ENCODE measurements at regions not wholly inside any gene's neighbourhood (a gene's known extent, or its start where the extent isn't known, plus 50 kb on each side); places are given as distances from the start of the nearest gene placed in this dataset.
"Not testable (repeated sequence)": the region's sequence is repeated elsewhere in the genome, so short reads cannot be mapped to it uniquely, and the experiment has no call there.

- DNase-seq (ENCODE audit: low read depth in 2 of 2), result no peak
These were observed 534.5 kb downstream of the KCTD12 start for GRCh38 chr13:76351541-76352229.

- no peak for DNase-seq (ENCODE audit: low read depth in 2 of 2)
These were observed 535.8 kb downstream of the KCTD12 start for GRCh38 chr13:76350399-76350798.

- no peak for DNase-seq (ENCODE audit: low read depth in 2 of 2)
These were observed 536.5 kb downstream of the KCTD12 start for GRCh38 chr13:76349700-76350099.

GRCh38 chr13:76339649-76340048 lies 546.6 kb downstream of the KCTD12 start:
- DNase-seq (ENCODE audit: low read depth in 2 of 2), result no peak

GRCh38 chr13:76338003-76338402 lies 548.2 kb downstream of the KCTD12 start:
- DNase-seq (ENCODE audit: low read depth in 2 of 2), result no peak

- no peak for DNase-seq (ENCODE audit: low read depth in 2 of 2)
These were observed 549.0 kb downstream of the KCTD12 start for GRCh38 chr13:76336889-76337844.

- DNase-seq (ENCODE audit: low read depth in 2 of 2), result no peak
These were observed 550.7 kb downstream of the KCTD12 start for GRCh38 chr13:76335463-76335862.

GRCh38 chr13:76331943-76332712 lies 554.1 kb downstream of the KCTD12 start:
- no peak for DNase-seq (ENCODE audit: low read depth in 2 of 2)

GRCh38 chr13:76330761-76331160 lies 555.4 kb downstream of the KCTD12 start:
- no peak for DNase-seq (ENCODE audit: low read depth in 2 of 2)

- DNase-seq (ENCODE audit: low read depth in 2 of 2), result no peak
These were observed 556.2 kb downstream of the KCTD12 start for GRCh38 chr13:76329866-76330580.

GRCh38 chr13:76329004-76329403 lies 557.2 kb downstream of the KCTD12 start:
- no peak for DNase-seq (ENCODE audit: low read depth in 2 of 2)

- DNase-seq (ENCODE audit: low read depth in 2 of 2), result no peak
These were observed 559.9 kb downstream of the KCTD12 start for GRCh38 chr13:76326343-76326742.

- DNase-seq (ENCODE audit: low read depth in 2 of 2), result no peak
These were observed 566.3 kb downstream of the KCTD12 start for GRCh38 chr13:76319921-76320320.

GRCh38 chr13:76316998-76317527 lies 569.1 kb downstream of the KCTD12 start:
- no peak for DNase-seq (ENCODE audit: low read depth in 2 of 2)

- DNase-seq (ENCODE audit: low read depth in 2 of 2), result no peak
These were observed 571.7 kb downstream of the KCTD12 start for GRCh38 chr13:76314495-76314894.

GRCh38 chr13:76307142-76307541 lies 579.1 kb downstream of the KCTD12 start:
- DNase-seq (ENCODE audit: low read depth in 2 of 2), result no peak

- DNase-seq (ENCODE audit: low read depth in 2 of 2), result no peak
These were observed 585.5 kb downstream of the KCTD12 start for GRCh38 chr13:76300688-76301087.

GRCh38 chr13:76297331-76297730 lies 588.9 kb downstream of the KCTD12 start:
- DNase-seq (ENCODE audit: low read depth in 2 of 2), result no peak

- no peak for DNase-seq (ENCODE audit: low read depth in 2 of 2)
These were observed 589.5 kb downstream of the KCTD12 start for GRCh38 chr13:76296751-76297150.

GRCh38 chr13:76295020-76295419 lies 591.2 kb downstream of the KCTD12 start:
- DNase-seq (ENCODE audit: low read depth in 2 of 2), result not testable (repeated sequence)

- no peak for DNase-seq (ENCODE audit: low read depth in 2 of 2)
These were observed 592.5 kb downstream of the KCTD12 start for GRCh38 chr13:76293751-76294150.
